ENCODE measurements at regions not wholly inside any gene's neighbourhood (a gene's known extent, or its start where the extent isn't known, plus 50 kb on each side); places are given as distances from the start of the nearest gene placed in this dataset.

DNA sequence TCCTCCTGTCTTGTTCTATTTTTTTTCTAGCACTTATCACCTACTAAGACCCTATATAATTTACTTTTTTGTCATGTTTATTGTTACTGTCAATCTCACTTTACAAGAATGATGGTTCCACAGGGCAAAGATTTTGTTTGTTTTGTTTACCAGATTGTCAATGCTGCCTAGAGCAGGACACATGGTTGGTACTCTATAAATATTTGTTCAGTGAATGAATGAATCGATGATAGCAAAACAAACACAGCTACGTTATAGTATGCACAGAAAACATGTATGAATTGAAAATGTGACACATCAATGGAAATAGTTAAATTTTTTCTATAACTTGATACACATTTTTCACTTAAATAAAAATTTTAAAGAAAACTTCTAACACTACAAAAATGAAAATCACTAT, 67.1 kb upstream of the KRR1 start:
- Histone ChIP-seq H3K9me3 (ENCODE audit: control insufficient read depth, insufficient read depth, low read depth, low read length) (no peaks in the 10 kb centered on the region), H3K4me2 (ENCODE audit: extremely low read depth, insufficient read depth, low read length) (no peak overlapping the region), H3K9ac (ENCODE audit: insufficient read depth, low read length) (no peak overlapping the region), H3K27me3 (ENCODE audit: control insufficient read depth, insufficient read depth, low read length) (no peaks in the 10 kb centered on the region), H3K4me1 (ENCODE audit: control insufficient read depth, extremely low read depth, insufficient read depth, low read length) (no peaks in the 10 kb centered on the region), H3K4me3 (replicated peaks in 1 of 4; ENCODE audit: control extremely low read depth in 1 of 4, insufficient read depth in 1 of 4, low read depth in 3 of 4, low read length in 4 of 4) (no peak overlapping the region), H4K20me1 (ENCODE audit: control insufficient read depth, extremely low read depth, insufficient read depth, low read length) (no peaks in the 10 kb centered on the region), H3K36me3 (ENCODE audit: control insufficient read depth, insufficient read depth, low read length) (no peaks in the 10 kb centered on the region), H3K79me2 (ENCODE audit: control insufficient read depth, insufficient read depth, low read length) (no peaks in the 10 kb centered on the region), H3K27ac (ENCODE audit: insufficient read depth, low read length) (no peak overlapping the region), H2AFZ (ENCODE audit: low read length) (no peak overlapping the region)
- DNase-seq (ENCODE audit: low read depth in 2 of 2), result no peak
- no peak for TF ChIP-seq EZH2 (IDR thresholded peaks at IDR 0.05; ENCODE audit: low read length, missing control alignments)

DNA sequence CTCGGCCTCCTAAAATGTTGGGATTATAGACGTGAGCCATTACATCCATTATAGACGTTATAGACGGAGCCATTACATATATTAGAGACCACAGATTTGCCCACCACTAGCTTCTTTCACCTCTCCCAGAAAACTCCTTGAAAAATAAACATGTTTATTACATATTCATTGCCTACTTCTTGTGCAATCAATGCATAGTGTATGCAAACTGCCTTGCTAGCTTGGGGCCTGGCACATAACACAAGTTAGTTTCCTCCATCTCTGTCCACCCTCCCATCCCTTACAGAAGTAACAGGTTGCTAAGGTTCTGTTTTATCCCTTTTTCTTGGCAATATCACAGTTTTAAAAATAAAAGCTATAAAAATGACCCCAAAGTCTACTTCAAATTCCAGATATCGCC, 66.4 kb upstream of the KRR1 start:
- Histone ChIP-seq H3K79me2 (ENCODE audit: control insufficient read depth, insufficient read depth, low read length) (no peaks in the 10 kb centered on the region), H4K20me1 (ENCODE audit: control insufficient read depth, extremely low read depth, insufficient read depth, low read length) (no peaks in the 10 kb centered on the region), H3K9me3 (ENCODE audit: control insufficient read depth, insufficient read depth, low read depth, low read length) (no peaks in the 10 kb centered on the region), H2AFZ (ENCODE audit: low read length) (no peak overlapping the region), H3K4me3 (replicated peaks in 1 of 4; ENCODE audit: control extremely low read depth in 1 of 4, insufficient read depth in 1 of 4, low read depth in 3 of 4, low read length in 4 of 4) (no peak overlapping the region), H3K27ac (ENCODE audit: insufficient read depth, low read length) (no peak overlapping the region), H3K27me3 (ENCODE audit: control insufficient read depth, insufficient read depth, low read length) (no peaks in the 10 kb centered on the region), H3K4me2 (ENCODE audit: extremely low read depth, insufficient read depth, low read length) (no peak overlapping the region), H3K4me1 (ENCODE audit: control insufficient read depth, extremely low read depth, insufficient read depth, low read length) (no peaks in the 10 kb centered on the region), H3K36me3 (ENCODE audit: control insufficient read depth, insufficient read depth, low read length) (no peaks in the 10 kb centered on the region), H3K9ac (ENCODE audit: insufficient read depth, low read length) (no peak overlapping the region)
- DNase-seq (ENCODE audit: low read depth in 2 of 2), result no peak
- TF ChIP-seq EZH2 (IDR thresholded peaks at IDR 0.05; ENCODE audit: low read length, missing control alignments), result no peak
- TF ChIP-seq, protein P1, sequence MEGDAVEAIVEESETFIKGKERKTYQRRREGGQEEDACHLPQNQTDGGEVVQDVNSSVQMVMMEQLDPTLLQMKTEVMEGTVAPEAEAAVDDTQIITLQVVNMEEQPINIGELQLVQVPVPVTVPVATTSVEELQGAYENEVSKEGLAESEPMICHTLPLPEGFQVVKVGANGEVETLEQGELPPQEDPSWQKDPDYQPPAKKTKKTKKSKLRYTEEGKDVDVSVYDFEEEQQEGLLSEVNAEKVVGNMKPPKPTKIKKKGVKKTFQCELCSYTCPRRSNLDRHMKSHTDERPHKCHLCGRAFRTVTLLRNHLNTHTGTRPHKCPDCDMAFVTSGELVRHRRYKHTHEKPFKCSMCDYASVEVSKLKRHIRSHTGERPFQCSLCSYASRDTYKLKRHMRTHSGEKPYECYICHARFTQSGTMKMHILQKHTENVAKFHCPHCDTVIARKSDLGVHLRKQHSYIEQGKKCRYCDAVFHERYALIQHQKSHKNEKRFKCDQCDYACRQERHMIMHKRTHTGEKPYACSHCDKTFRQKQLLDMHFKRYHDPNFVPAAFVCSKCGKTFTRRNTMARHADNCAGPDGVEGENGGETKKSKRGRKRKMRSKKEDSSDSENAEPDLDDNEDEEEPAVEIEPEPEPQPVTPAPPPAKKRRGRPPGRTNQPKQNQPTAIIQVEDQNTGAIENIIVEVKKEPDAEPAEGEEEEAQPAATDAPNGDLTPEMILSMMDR (conservative IDR thresholded peaks at IDR 0.05 in 1 of 2, IDR thresholded peaks at IDR 0.05 in 1 of 2; ENCODE audit: low read depth in 1 of 2, low read length in 2 of 2), result no peak

DNA sequence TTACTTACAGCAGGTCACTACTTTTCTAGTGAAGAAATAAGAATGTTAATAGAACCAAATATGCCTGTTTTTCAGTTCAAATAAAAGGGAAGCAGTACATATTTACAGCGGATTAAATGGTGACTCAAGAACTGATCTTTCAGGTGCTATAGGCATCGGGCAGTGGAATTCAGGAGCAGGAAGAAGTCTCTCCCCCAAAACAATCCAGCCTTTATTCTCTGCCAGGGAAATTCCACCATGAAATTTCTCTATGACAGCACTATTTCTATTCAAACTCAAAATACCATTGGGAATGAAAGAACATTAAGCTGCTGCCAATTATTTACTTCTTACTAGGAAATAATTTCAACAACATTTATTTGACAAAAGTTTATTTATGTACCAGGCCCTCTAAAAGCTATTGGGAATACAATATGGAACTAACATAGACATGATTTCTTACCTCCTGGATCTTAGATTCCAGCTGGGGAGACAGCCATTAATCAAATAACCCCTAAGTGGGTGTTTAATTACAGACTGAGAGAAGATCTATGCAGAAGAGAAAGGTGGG, 60.3 kb upstream of the KRR1 start:
- Histone ChIP-seq H3K27me3 (ENCODE audit: control insufficient read depth, insufficient read depth, low read length) (no peaks in the 10 kb centered on the region), H3K4me3 (replicated peaks in 1 of 4; ENCODE audit: control extremely low read depth in 1 of 4, insufficient read depth in 1 of 4, low read depth in 3 of 4, low read length in 4 of 4) (no peak overlapping the region), H3K79me2 (ENCODE audit: control insufficient read depth, insufficient read depth, low read length) (no peaks in the 10 kb centered on the region), H2AFZ (ENCODE audit: low read length) (no peak overlapping the region), H3K9ac (ENCODE audit: insufficient read depth, low read length) (no peak overlapping the region), H3K4me1 (ENCODE audit: control insufficient read depth, extremely low read depth, insufficient read depth, low read length) (no peaks in the 10 kb centered on the region), H3K4me2 (ENCODE audit: extremely low read depth, insufficient read depth, low read length) (no peak overlapping the region), H3K36me3 (ENCODE audit: control insufficient read depth, insufficient read depth, low read length) (no peaks in the 10 kb centered on the region), H4K20me1 (ENCODE audit: control insufficient read depth, extremely low read depth, insufficient read depth, low read length) (no peaks in the 10 kb centered on the region), H3K27ac (ENCODE audit: insufficient read depth, low read length) (no peak overlapping the region), H3K9me3 (ENCODE audit: control insufficient read depth, insufficient read depth, low read depth, low read length) (no peaks in the 10 kb centered on the region)
- DNase-seq (ENCODE audit: low read depth in 2 of 2), result peak in 1 of 2 donors; percentile 14
- TF ChIP-seq, protein P1 (conservative IDR thresholded peaks at IDR 0.05 in 1 of 2, IDR thresholded peaks at IDR 0.05 in 1 of 2; ENCODE audit: low read depth in 1 of 2, low read length in 2 of 2), result no peak
- no peak for TF ChIP-seq EZH2 (IDR thresholded peaks at IDR 0.05; ENCODE audit: low read length, missing control alignments)
